Nephron progenitor cell (in vitro differentiated cells): ENCODE measurements at regions not wholly inside any gene's neighbourhood (a gene's known extent, or its start where the extent isn't known, plus 50 kb on each side); places are given as distances from the start of the nearest gene placed in this dataset.

ENCODE experiments used
- DNase-seq: peaks from one replicate; pipeline ENCODE4 v3.0.0; 2021
- H3K27ac Mint-ChIP-seq: 2 replicates; pipeline ENCODE4 v1.8.0; 2021; ENCODE audit warnings: mild to moderate bottlenecking, moderate library complexity, mixed read lengths
- H3K27me3 Mint-ChIP-seq: 2 replicates; pipeline ENCODE4 v1.8.0; 2021; ENCODE audit warnings: mild to moderate bottlenecking, low read depth, mixed read lengths; ENCODE audit not compliant: poor library complexity
- H3K36me3 Mint-ChIP-seq: 2 replicates; pipeline ENCODE4 v1.8.0; 2021; ENCODE audit warnings: low read depth, mixed read lengths
- H3K4me1 Mint-ChIP-seq: 2 replicates; pipeline ENCODE4 v1.8.0; 2021; ENCODE audit warnings: mixed read lengths
- H3K4me3 Mint-ChIP-seq: 2 replicates; pipeline ENCODE4 v1.8.0; 2021; ENCODE audit warnings: mild to moderate bottlenecking, moderate library complexity, mixed read lengths
- H3K9me3 Mint-ChIP-seq: 2 replicates; pipeline ENCODE4 v1.8.0; 2021; ENCODE audit warnings: mild to moderate bottlenecking, moderate library complexity, mixed read lengths
- CTCF ChIP-seq: fragments of 200-600 bp; sonication (generic); IDR thresholded peaks from 2 replicates; pipeline ENCODE4 v1.5.0; 2021; ENCODE audit warnings: antibody characterized with exemption

DNA sequence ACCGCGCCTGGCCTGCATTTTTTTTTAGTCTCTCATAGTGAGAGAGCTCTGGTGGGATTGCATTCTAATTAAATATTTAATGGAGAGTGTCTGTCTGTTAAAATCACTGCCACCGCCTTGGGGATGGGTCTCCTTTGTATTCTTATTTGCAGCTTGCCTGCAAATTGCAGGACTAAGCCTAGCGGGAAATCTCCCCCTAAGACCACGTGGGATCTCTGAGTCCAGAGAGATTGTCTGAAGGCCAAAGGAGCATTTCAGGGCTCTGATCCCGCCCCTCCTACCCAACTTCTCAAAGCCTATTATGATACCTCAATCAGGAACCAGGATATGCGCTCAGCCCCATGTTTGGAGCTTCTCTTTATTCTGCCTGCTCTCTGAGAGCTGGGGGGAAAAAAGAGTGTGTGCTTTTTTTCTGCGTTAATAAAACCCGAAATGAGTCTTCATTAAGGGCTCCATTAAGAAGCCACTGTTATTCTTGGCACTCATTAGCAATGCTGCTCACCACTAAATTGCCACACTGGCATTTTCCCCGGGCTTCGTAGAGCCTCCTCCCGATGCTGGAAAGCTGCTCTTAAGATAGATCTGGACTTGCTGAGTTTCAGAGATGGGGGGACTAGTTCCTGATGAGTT is 92.9 kb upstream of the THY1 start:
- no peaks in the 10 kb centered on the region for H3K9me3 Mint-ChIP-seq
- DNase-seq: no peak
- no peaks in the 10 kb centered on the region for H3K36me3 Mint-ChIP-seq
- H3K27ac Mint-ChIP-seq: no peak overlapping the region
- TF ChIP-seq CTCF: no peak
- H3K4me3 Mint-ChIP-seq: no peak overlapping the region
- H3K4me1 Mint-ChIP-seq: peaks cover 4% of the 10 kb centered on the region
- H3K27me3 Mint-ChIP-seq: peaks cover 34% of the 10 kb centered on the region

DNA sequence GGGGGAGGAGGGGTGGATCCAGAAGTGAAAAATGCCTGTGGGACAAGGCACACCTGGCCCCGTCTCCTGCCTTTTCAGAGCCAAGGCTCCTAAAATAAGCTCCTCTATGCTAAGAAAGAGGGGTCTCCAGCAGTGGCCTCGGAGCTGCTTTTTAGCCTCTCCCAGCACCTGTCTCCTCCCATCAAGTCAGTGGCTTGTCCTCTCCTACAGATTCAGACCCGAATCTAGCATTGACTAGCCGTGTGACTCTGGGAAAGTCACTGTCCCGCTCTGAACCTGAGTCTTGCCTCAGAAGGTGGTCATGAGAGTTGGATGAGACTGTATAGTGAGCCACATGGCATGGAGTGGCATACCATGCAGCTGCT is 90.8 kb upstream of the THY1 start:
- H3K27me3 Mint-ChIP-seq: peaks cover 35% of the 10 kb centered on the region
- H3K9me3 Mint-ChIP-seq: peaks cover 13% of the 10 kb centered on the region
- no peak overlapping the region for H3K27ac Mint-ChIP-seq
- TF ChIP-seq CTCF: no peak
- no peak for DNase-seq
- H3K4me1 Mint-ChIP-seq: peaks cover 4% of the 10 kb centered on the region
- no peaks in the 10 kb centered on the region for H3K36me3 Mint-ChIP-seq
- H3K4me3 Mint-ChIP-seq: no peak overlapping the region

DNA sequence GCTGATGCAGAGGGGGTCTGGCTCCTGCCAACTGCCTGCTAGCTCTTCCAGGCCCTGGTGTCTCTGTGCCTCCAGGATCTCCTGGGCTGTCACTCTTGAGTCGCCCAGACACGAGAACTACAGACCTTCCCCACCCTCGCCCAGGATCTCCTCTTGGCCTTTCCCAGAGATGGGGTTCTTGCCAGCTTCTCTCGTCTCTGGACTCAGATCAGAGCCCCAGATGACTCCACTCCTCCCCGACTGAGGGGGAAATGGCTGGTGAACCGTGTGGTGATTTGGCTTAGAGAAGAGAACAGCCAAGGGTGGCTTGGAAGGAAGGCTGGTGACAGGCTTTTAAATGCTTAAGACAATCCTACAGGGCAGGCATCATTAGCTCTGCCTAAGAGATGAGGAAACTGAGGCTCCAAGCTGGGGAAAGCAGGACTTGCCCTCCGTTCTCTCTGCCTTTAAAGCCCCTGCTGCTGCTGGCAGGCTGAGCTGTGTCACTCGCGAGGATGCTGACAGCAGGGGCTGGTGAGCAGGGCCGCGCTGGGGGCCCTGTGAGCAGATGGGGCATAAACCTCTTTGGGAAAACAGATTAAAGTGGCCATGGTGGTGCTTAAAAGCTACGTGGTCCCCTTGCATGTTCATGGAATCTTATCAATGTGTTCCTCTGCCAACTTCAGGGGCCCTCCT is 90.3 kb upstream of the THY1 start:
- no peak overlapping the region for H3K4me3 Mint-ChIP-seq
- H3K4me1 Mint-ChIP-seq: peaks cover 4% of the 10 kb centered on the region
- TF ChIP-seq CTCF: no peak
- H3K9me3 Mint-ChIP-seq: peaks cover 13% of the 10 kb centered on the region
- no peaks in the 10 kb centered on the region for H3K36me3 Mint-ChIP-seq
- DNase-seq: no peak
- peaks cover 30% of the 10 kb centered on the region for H3K27me3 Mint-ChIP-seq
- no peak overlapping the region for H3K27ac Mint-ChIP-seq

GRCh38 chr11:119512369-119512768 is 89.4 kb upstream of the THY1 start:
- Mint-ChIP-seq H3K27ac (no peak overlapping the region), H3K27me3 (peaks cover 27% of the 10 kb centered on the region), H3K36me3 (no peaks in the 10 kb centered on the region), H3K4me1 (peaks cover 4% of the 10 kb centered on the region), H3K9me3 (peaks cover 13% of the 10 kb centered on the region), H3K4me3 (no peak overlapping the region)
- no peak for DNase-seq
- TF ChIP-seq CTCF: no peak

GRCh38 chr11:119511614-119512306 is 88.8 kb upstream of the THY1 start:
- no peak overlapping the region for H3K4me3 Mint-ChIP-seq
- DNase-seq: no peak
- peaks cover 27% of the 10 kb centered on the region for H3K27me3 Mint-ChIP-seq
- H3K4me1 Mint-ChIP-seq: peaks cover 4% of the 10 kb centered on the region
- no peak for TF ChIP-seq CTCF
- H3K9me3 Mint-ChIP-seq: peaks cover 13% of the 10 kb centered on the region
- H3K27ac Mint-ChIP-seq: no peak overlapping the region
- no peaks in the 10 kb centered on the region for H3K36me3 Mint-ChIP-seq
